GM19023 (cell line): ENCODE measurements at regions not wholly inside any gene's neighbourhood (a gene's known extent, or its start where the extent isn't known, plus 50 kb on each side); places are given as distances from the start of the nearest gene placed in this dataset.

Source experiments
- ATAC-seq: cut with Tn5 transposase; IDR thresholded peaks from one replicate; pipeline ENCODE4 v1.9.1; 2021; ENCODE audit warnings: mild to moderate bottlenecking, moderate library complexity; ENCODE audit not compliant: unreplicated experiment

- no peak for ATAC-seq
Observed at GRCh38 chr12:124448241-124448954, 119.0 kb downstream of the NCOR2 start.

DNA sequence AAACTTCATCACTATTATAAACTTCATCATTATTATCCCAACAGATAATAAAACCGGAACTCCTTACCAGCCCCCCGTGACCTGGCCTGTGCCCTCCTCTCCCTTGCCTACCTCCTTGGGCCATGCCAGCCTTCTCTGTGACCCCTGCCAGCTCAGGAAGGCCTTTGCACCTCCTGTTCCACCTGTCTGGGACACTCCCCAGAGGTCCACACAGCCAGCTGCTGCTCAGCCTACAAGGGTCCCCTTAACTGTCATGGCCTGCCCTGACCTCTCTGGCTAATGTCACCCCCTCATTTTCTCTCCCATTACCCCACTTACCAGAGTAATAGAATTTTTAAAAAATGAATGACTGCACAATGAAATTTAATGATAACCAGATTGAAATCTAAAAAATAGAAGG lies 121.0 kb downstream of the NCOR2 start:
- no peak for ATAC-seq

- ATAC-seq = no peak
Observed at GRCh38 chr12:124445826-124446225, 121.6 kb downstream of the NCOR2 start.

GRCh38 chr12:124445121-124445718 lies 122.2 kb downstream of the NCOR2 start:
- ATAC-seq = no peak

DNA sequence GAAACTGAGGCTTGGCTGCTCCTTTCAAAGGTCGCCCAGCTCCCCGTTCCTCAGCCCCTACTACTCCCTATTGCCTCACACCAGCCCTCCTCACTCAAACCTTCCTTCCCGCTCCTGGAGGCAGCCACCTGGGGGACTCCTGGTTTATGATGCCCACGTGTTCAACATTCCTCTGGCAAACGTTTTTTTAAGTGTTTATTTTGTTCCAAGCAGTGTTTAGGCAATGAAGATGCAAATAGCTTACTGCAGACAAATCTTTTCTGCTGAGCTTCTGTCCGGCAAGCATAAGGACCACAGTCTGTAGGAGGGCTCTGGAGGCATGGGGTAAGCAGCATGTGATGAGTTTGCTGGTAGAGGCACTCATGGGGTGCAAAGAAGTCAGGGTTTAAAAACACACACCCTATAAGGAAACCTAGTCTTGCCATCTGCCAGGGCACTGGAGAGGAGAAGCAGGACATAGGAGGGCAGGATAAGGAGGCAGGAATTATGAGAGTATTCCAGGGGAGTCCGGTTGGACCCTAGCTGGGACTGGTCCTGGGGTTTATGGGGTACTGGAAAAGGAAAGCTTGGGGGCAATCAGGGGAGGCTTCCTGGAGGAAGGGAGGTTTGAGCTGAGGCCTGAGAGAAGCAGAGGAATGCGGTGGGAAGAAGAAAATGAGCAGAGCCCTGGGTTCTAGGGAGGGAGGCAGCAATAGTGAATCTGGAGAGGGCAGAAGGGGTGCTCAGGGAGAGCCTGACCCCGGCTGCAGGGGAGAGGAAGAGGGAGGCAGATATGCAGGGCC lies 123.3 kb downstream of the NCOR2 start:
- ATAC-seq = no peak

DNA sequence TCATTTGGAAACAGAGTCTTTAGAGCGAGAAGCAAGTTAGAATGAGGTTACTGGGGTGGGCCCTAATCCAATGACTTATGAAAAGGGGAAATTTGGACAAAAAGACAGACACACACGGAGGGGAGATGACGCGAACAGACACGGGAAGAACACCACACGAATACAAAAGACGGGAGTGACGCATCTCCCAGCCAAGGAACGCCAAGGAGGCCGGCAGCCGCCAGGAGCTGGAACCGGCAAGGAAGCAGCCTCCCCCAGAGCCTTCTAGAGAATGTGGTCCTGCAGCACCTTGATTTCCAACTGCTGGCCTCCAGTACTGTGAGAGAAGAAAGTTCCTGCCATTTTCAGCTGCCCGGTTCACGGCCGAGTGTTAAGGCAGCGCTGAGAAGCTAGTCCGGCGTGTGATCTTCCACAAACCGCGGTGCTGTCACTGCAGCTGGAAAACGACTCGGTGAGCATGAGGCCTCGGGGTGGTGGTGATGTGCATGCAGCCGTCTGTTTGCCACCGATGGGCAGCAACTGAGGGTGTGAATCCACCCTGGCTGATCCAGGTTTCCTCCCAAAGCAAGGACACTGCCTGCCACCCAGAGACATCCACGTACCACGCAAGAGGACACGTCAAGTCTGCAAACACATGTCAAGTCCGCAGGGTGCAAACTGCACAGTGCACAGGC lies 124.5 kb downstream of the NCOR2 start:
- no peak for ATAC-seq

GRCh38 chr12:124442281-124442680 lies 125.1 kb downstream of the NCOR2 start:
- ATAC-seq = no peak

GRCh38 chr12:124441443-124442194 lies 125.8 kb downstream of the NCOR2 start:
- ATAC-seq = no peak

DNA sequence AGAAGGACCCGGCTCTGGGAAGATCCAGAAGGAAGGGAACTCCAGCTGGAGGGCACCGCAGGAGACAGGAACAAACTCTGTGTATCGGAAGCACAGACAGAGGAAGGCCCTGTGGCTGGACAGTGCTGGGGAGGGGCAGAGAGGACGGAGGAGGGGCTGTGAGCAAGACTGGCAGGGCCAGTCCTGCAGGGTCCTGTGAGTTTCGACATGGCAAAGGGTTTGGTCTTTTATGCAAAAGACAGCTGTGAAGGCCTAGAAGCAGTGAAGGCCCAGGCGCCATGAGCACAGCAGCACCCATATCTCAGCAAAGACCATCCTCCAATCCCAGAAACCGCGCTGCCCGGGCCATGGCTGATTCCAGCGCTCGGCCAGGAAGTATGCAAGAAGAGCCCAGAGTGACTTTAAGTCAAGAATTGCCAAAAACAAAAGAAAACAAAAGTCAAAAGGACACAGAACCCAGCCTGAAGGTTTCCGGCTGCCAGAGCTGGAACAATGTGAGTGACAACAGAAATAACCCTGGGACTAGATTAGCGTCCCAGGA lies 126.5 kb downstream of the NCOR2 start:
- ATAC-seq = no peak

DNA sequence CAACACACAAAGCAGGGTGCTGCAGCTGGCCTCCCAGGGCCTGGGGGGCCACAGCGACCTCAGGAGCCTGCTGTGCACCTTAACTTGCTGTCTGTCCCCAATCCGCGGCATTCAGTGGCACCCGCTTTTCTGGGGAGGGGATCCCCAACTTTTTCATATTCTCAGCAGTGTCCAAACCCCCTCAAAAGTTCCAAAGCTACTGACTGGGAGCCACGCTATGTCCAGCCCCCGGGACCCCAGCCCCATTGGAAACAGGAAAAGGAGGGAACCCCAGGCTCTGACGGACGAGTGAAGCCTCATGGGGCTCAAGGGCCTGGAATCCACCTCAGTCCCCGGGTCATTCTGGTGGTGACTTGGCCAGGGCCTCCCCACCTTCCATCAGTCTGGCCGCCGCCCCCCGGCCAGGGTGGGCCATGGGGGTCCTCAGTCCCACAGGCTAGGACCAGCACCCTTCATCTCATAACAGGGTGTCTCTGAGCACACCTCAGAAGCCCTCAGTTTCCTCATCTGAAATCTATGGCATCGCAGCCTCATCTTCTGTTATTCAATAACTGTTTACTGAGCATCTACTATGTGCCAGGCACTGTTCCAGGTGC lies 127.3 kb downstream of the NCOR2 start:
- ATAC-seq = no peak

DNA sequence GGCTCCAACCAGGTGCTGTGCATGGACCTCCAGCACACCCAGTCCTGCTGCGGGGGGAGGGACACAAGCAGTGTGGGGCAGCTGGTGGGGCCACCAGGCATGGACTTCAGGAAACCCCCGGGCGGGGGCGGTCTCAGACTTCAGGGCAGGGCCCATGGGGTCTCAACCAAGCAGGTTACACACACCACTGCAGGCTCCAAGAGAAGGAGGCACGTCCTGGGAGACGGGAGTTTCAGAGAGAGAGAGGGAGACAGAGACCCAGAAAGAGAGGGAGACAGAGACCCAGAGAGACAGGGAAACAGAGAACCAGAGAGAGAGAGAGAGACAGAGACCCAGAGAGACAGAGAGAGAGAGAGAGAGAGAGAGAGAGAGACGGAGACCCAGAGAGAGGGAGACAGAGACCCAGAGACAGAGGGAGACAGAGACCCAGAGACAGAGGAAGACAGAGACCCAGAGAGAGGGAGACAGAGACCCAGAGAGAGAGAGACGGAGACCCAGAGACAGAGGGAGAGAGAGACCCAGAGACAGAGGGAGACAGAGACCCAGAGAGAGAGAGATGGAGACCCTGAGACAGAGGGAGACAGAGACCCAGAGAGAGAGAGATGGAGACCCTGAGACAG lies 128.9 kb downstream of the NCOR2 start:
- no peak for ATAC-seq

GRCh38 chr12:124437617-124438436 lies 129.6 kb downstream of the NCOR2 start:
- ATAC-seq = no peak

DNA sequence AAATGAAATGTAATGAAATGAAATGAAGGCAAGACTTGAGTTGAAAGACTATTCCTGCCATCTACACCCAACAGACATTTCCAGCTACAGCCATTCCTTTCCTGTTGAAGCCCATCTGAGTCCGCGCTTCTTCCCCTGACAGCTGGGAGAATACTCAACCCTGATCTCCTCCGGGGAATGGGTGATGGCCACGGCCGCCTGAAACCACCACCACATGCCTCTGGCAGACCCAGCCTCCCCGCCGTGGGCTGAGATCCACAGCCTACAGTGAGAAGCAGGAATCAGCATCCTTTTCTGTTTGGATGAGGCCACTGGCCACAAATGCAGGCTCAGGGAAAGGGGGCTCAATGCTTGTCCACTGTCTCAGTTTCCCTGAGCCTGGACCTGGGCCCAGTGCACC lies 130.3 kb downstream of the NCOR2 start:
- no peak for ATAC-seq

DNA sequence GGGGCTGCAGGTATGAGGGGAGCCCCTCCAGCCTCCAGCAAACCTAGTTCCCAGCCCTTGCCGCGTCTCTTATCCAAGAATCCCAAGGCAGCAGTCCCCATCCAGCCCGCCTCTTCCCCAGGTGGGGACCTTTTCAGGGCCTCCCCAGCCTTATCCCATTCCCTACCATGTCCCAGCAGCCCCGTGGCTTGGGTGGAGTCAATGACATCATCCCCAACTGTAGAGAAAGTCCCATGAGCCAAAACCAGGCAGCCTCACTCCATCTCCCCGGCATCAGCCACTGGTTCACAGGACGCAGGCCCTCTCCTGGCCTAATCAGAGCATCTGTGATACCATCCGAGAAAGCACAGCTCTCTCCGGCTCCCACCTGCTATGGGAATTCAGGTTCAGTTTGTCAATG lies 131.0 kb downstream of the NCOR2 start:
- no peak for ATAC-seq

- ATAC-seq = no peak
Observed at GRCh38 chr12:124435806-124436345, 131.5 kb downstream of the NCOR2 start.

- ATAC-seq = no peak
Observed at GRCh38 chr12:124434951-124435805, 132.2 kb downstream of the NCOR2 start.

DNA sequence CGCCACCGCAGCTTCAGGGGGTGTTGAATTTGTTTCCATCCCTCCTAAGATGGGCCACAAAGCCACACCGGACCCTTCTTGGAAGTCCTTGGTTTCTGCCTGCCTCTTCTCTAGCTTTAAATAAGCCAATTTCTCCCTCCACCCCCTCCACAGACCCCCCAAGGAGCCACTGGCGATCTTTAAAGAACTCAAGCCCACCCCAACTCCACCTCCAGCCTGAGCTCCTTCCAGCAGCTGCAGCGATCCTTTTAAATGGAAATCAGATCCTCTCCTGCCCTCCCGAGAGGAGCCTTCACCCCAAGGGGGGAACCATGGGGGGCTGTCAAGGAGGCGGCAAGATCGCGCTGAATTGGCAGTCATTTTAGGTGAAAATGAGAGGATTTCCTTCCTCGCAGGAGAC lies 133.1 kb downstream of the NCOR2 start:
- no peak for ATAC-seq

GRCh38 chr12:124433879-124434278 lies 133.5 kb downstream of the NCOR2 start:
- no peak for ATAC-seq
